H9 (cell line): ENCODE measurements at regions not wholly inside any gene's neighbourhood (a gene's known extent, or its start where the extent isn't known, plus 50 kb on each side); places are given as distances from the start of the nearest gene placed in this dataset.

Experiments used
- DNase-seq: peaks from one replicate; pipeline ENCODE4 v3.0.0-alpha.2; 2017
- H2AFZ ChIP-seq: one replicate; pipeline ENCODE4 v1.6.1; 2013; ENCODE audit warnings: mild to moderate bottlenecking, low read length, control low read depth, moderate library complexity
- H2AK5ac ChIP-seq: 2 replicates; pipeline ENCODE4 v1.6.1; 2013; ENCODE audit warnings: low read length, control low read depth, mixed read lengths; ENCODE audit not compliant: insufficient read length
- H2BK120ac ChIP-seq: one replicate; pipeline ENCODE4 v1.6.1; 2013; ENCODE audit warnings: low read depth, mild to moderate bottlenecking, low read length, control low read depth, inconsistent platforms; ENCODE audit not compliant: poor library complexity, severe bottlenecking
- H2BK12ac ChIP-seq: 2 replicates; pipeline ENCODE4 v1.6.1; 2013; ENCODE audit warnings: low read length, control low read depth, mixed read lengths, low read depth; ENCODE audit not compliant: insufficient read length
- H2BK15ac ChIP-seq: 2 replicates; pipeline ENCODE4 v1.6.1; 2013; ENCODE audit warnings: low read depth, low read length, control low read depth
- H2BK20ac ChIP-seq: one replicate; pipeline ENCODE4 v1.6.1; 2013; ENCODE audit warnings: low read depth, mild to moderate bottlenecking, low read length, control low read depth, inconsistent platforms; ENCODE audit not compliant: poor library complexity, severe bottlenecking
- H2BK5ac ChIP-seq: 2 replicates; pipeline ENCODE4 v1.6.1; 2013; ENCODE audit warnings: low read length, control low read depth, mixed read lengths; ENCODE audit not compliant: insufficient read length
- H3K14ac ChIP-seq: 2 replicates; pipeline ENCODE4 v1.6.1; 2013; ENCODE audit warnings: low read length, control low read depth; ENCODE audit not compliant: insufficient read depth
- H3K18ac ChIP-seq: 2 replicates; pipeline ENCODE4 v1.6.1; 2013; ENCODE audit warnings: low read depth, mild to moderate bottlenecking, mixed read lengths, low read length, control low read depth; ENCODE audit not compliant: insufficient read length
- H3K23ac ChIP-seq: 2 replicates; pipeline ENCODE4 v1.6.1; 2013; ENCODE audit warnings: low read length, control low read depth, mixed read lengths, low read depth; ENCODE audit not compliant: insufficient read length
- H3K23me2 ChIP-seq: 2 replicates; pipeline ENCODE4 v1.6.1; 2013; ENCODE audit warnings: low read depth, mild to moderate bottlenecking, mixed read lengths, low read length, control low read depth; ENCODE audit not compliant: insufficient read length, poor library complexity, severe bottlenecking
- H3K27ac ChIP-seq: 2 replicates; pipeline ENCODE4 v1.5.1; 2013; ENCODE audit warnings: low read length, control low read depth, mixed read lengths, low read depth; ENCODE audit not compliant: insufficient read length
- H3K27me3 ChIP-seq: 2 replicates; pipeline ENCODE4 v1.6.1; 2013; ENCODE audit warnings: low read length, control low read depth, inconsistent platforms; ENCODE audit not compliant: insufficient read depth
- H3K4ac ChIP-seq: 2 replicates; pipeline ENCODE4 v1.6.1; 2013; ENCODE audit warnings: low read depth, mild to moderate bottlenecking, control low read depth, inconsistent platforms, low read length, moderate library complexity
- H3K4me1 ChIP-seq: 2 replicates; pipeline ENCODE4 v1.6.1; 2013; ENCODE audit warnings: low read length, control low read depth, inconsistent platforms; ENCODE audit not compliant: insufficient read depth
- H3K4me2 ChIP-seq: 2 replicates; pipeline ENCODE4 v1.6.1; 2013; ENCODE audit warnings: low read length, control low read depth, mixed read lengths; ENCODE audit not compliant: insufficient read length, insufficient read depth
- H3K56ac ChIP-seq: 2 replicates; pipeline ENCODE4 v1.6.1; 2013; ENCODE audit warnings: low read depth, mild to moderate bottlenecking, mixed read lengths, low read length, control low read depth; ENCODE audit not compliant: insufficient read length
- H3K79me1 ChIP-seq: 2 replicates; pipeline ENCODE4 v1.6.1; 2013; ENCODE audit warnings: low read depth, mild to moderate bottlenecking, moderate library complexity, low read length, control low read depth, inconsistent platforms; ENCODE audit not compliant: insufficient read depth, poor library complexity, severe bottlenecking
- H3K79me2 ChIP-seq: 2 replicates; pipeline ENCODE4 v1.6.1; 2013; ENCODE audit warnings: low read length, control low read depth, inconsistent platforms; ENCODE audit not compliant: insufficient read depth
- H3K9ac ChIP-seq: 2 replicates; pipeline ENCODE4 v1.6.1; 2013; ENCODE audit warnings: low read length, control low read depth, mixed read lengths; ENCODE audit not compliant: insufficient read length; ENCODE audit errors: extremely low read depth
- H3K9me3 ChIP-seq: one replicate; pipeline ENCODE4 v1.6.1; 2013; ENCODE audit warnings: low read depth, low read length, inconsistent platforms; ENCODE audit not compliant: control insufficient read depth
- H3T11ph ChIP-seq: one replicate; pipeline ENCODE4 v1.6.1; 2013; ENCODE audit warnings: mild to moderate bottlenecking, low read length, control low read depth, inconsistent platforms
- H4K20me1 ChIP-seq: one replicate; pipeline ENCODE4 v1.6.1; 2013; ENCODE audit not compliant: control insufficient read depth, insufficient read length, insufficient read depth
- H4K5ac ChIP-seq: 2 replicates; pipeline ENCODE4 v1.6.1; 2013; ENCODE audit warnings: low read depth, mild to moderate bottlenecking, mixed read lengths, low read length, control low read depth; ENCODE audit not compliant: insufficient read length
- H4K8ac ChIP-seq: replicated peaks from 2 replicates; pipeline ENCODE4 v1.6.1; 2013; ENCODE audit warnings: low read length, control low read depth, mixed read lengths, low read depth; ENCODE audit not compliant: insufficient read length
- H4K91ac ChIP-seq: 2 replicates; pipeline ENCODE4 v1.6.1; 2013; ENCODE audit warnings: low read depth, mild to moderate bottlenecking, moderate library complexity, mixed read lengths, low read length, control low read depth; ENCODE audit not compliant: insufficient read length
- H3K27ac Mint-ChIP-seq, 3 experiments: 2 replicates in 2 of 3; 3 replicates in 1 of 3; pipeline ENCODE4 v1.8.0; 2020 to 2021; ENCODE audit warnings: mixed read lengths in 3 of 3, mild to moderate bottlenecking in 1 of 3, moderate library complexity in 1 of 3
- H3K27me3 Mint-ChIP-seq: 2 replicates; pipeline ENCODE4 v1.8.0; 2021; ENCODE audit warnings: low read depth, mild to moderate bottlenecking, moderate library complexity, mixed read lengths
- H3K36me3 Mint-ChIP-seq, 3 experiments: 2 replicates in 2 of 3; 3 replicates in 1 of 3; pipeline ENCODE4 v1.8.0; 2020 to 2021; ENCODE audit warnings: low read depth in 3 of 3, mixed read lengths in 3 of 3; ENCODE audit not compliant: insufficient read depth in 1 of 3
- H3K4me1 Mint-ChIP-seq, 2 experiments: 2 replicates each; pipeline ENCODE4 v1.8.0; 2020; ENCODE audit warnings: mixed read lengths in 2 of 2
- H3K4me3 Mint-ChIP-seq, 2 experiments: 2 replicates in 1 of 2; 3 replicates in 1 of 2; pipeline ENCODE4 v1.8.0; 2020 to 2021; ENCODE audit warnings: mild to moderate bottlenecking in 2 of 2, mixed read lengths in 2 of 2, moderate library complexity in 1 of 2
- H3K9me3 Mint-ChIP-seq, 2 experiments: 2 replicates in 1 of 2; 3 replicates in 1 of 2; pipeline ENCODE4 v1.8.0; 2020; ENCODE audit warnings: mild to moderate bottlenecking in 2 of 2, mixed read lengths in 2 of 2, moderate library complexity in 1 of 2
- CTCF ChIP-seq: fragments of 200-600 bp; sonication (generic); conservative IDR thresholded peaks from 3 replicates; pipeline ENCODE4 v1.8.0; 2021; ENCODE audit warnings: antibody characterized with exemption, mild to moderate bottlenecking
- WGBS: extraction: QIAGEN DNeasy Blood & Tissue Kit; methylation state at CpG from one replicate; pipeline ENCODE4 v1.1.7; 2013; ENCODE audit warnings: missing lambda C conversion rate, low lambda C conversion rate, mixed read lengths; ENCODE audit not compliant: insufficient read length; ENCODE audit errors: extremely low coverage; 5-methylcytosine and 5-hydroxymethylcytosine counted together

- no peak overlapping the region for H3K4ac ChIP-seq
- no peak overlapping the region for H3T11ph ChIP-seq
- H4K8ac ChIP-seq = no peak overlapping the region
- no peak overlapping the region for H3K56ac ChIP-seq
- no peaks in the 10 kb centered on the region for H3K79me2 ChIP-seq
- H3K14ac ChIP-seq = no peak overlapping the region
- H4K91ac ChIP-seq = no peak overlapping the region
- H3K9ac ChIP-seq = no peak overlapping the region
- H3K27me3 ChIP-seq = no peaks in the 10 kb centered on the region
- no peak overlapping the region for H3K23ac ChIP-seq
- Mint-ChIP-seq H3K27ac (no peak overlapping the region), H3K27me3 (no peaks in the 10 kb centered on the region), H3K4me3 (no peak overlapping the region), H3K4me1 (no peaks in the 10 kb centered on the region), H3K36me3 (no peaks in the 10 kb centered on the region), H3K9me3 (no peaks in the 10 kb centered on the region)
- no peaks in the 10 kb centered on the region for H3K9me3 ChIP-seq
- no peak overlapping the region for H2BK20ac ChIP-seq
- H3K23me2 ChIP-seq = no peaks in the 10 kb centered on the region
- no peaks in the 10 kb centered on the region for H3K4me1 ChIP-seq
- no peak overlapping the region for H2BK15ac ChIP-seq
- no peaks in the 10 kb centered on the region for H3K79me1 ChIP-seq
- H4K20me1 ChIP-seq = no peaks in the 10 kb centered on the region
- no peak overlapping the region for H3K27ac ChIP-seq
- no peak overlapping the region for H2BK5ac ChIP-seq
- H3K4me2 ChIP-seq = no peak overlapping the region
- H2BK12ac ChIP-seq = no peak overlapping the region
- no peak overlapping the region for H3K18ac ChIP-seq
- TF ChIP-seq CTCF = no peak
- no peak overlapping the region for H2AFZ ChIP-seq
- no peak overlapping the region for H2AK5ac ChIP-seq
- no peak for DNase-seq
- WGBS = no CpG with 5 or more reads among the region's 1 CpG
- no peak overlapping the region for H4K5ac ChIP-seq
- H2BK120ac ChIP-seq = no peak overlapping the region
Measured at GRCh38 chr18:45559258-45559657, 56.0 kb upstream of the SLC14A2 start.
